OCI-LY3 (cell line): ENCODE measurements at regions not wholly inside any gene's neighbourhood (a gene's known extent, or its start where the extent isn't known, plus 50 kb on each side); places are given as distances from the start of the nearest gene placed in this dataset.

Source experiments
- EZH2phosphoT487 ChIP-seq: fragments of 200-600 bp; shearing (Covaris generic); IDR thresholded peaks from 2 replicates; pipeline ENCODE4 v1.6.1; 2018; ENCODE audit warnings: antibody characterized with exemption, mixed run types, low read depth
- TF ChIP-seq, protein P1 (sequence below): fragments of 200-600, 300-600 bp; sonication (generic); IDR thresholded peaks from 2 replicates; pipeline ENCODE4 v1.5.1; 2014; ENCODE audit warnings: antibody characterized with exemption, low read length, low read depth

DNA sequence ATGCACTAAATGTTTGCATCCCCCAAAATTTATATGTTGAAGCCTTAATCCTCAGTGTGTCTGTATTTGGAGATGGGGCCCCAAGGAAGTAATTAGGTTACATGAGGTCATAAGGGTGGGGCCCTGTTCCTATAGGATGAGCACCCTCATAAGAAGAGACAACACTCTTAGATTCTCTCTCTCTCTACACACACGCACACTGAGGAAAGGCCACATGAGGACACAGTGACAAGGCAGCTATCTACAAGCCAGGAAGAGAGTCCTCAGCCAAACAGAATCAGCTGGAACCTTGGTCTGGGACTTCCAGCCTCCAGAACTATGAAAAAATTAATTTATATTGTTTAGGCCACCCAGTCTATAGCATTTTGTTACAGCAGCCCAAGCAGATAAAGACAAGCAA, 69.3 kb upstream of the NOCT start:
- TF ChIP-seq, protein P1, sequence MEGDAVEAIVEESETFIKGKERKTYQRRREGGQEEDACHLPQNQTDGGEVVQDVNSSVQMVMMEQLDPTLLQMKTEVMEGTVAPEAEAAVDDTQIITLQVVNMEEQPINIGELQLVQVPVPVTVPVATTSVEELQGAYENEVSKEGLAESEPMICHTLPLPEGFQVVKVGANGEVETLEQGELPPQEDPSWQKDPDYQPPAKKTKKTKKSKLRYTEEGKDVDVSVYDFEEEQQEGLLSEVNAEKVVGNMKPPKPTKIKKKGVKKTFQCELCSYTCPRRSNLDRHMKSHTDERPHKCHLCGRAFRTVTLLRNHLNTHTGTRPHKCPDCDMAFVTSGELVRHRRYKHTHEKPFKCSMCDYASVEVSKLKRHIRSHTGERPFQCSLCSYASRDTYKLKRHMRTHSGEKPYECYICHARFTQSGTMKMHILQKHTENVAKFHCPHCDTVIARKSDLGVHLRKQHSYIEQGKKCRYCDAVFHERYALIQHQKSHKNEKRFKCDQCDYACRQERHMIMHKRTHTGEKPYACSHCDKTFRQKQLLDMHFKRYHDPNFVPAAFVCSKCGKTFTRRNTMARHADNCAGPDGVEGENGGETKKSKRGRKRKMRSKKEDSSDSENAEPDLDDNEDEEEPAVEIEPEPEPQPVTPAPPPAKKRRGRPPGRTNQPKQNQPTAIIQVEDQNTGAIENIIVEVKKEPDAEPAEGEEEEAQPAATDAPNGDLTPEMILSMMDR, result no peak
- no peak for TF ChIP-seq EZH2phosphoT487
